ENCODE measurements at regions not wholly inside any gene's neighbourhood (a gene's known extent, or its start where the extent isn't known, plus 50 kb on each side); places are given as distances from the start of the nearest gene placed in this dataset.

DNA sequence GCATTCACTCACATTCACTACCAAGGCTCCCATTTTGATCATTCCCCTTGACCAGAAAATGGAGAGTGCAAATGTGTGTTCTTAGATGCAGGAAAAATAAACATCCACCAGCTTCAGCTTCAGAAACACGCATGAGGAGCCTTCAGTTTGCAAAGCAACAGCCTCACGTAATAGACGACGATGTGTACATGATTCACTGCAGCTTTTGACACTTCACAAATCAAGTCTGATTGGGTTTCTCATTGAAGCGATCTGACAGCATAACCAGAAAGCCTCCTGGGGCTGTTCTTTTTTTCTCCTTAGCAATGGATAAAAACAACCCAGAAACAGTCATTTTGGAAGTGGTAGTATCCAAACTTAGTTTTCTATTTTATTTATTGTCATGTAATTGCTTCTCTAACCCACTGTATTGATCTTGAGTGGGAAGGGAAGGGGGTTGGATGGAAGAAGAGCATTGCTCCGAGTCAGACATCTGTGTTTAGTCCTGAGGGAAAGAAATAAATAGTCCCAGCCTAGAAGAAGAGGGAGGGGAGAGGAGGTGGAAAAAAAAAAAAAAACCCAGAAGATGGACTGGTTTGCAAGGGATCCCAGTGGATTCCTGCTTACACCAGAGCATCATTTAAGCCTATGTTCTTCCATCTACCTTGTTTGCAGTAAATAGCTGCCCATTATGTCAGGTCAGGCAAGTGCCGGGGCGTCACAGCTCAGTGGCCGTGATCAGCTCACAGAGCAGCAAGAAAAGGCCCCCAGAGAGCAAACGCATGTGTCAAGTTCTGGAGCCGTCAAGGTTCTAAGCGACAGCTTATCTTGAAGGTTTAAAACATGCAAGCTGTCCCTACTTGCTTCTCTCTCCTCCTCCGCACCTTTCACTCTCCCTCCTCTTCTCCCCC is 190.2 kb upstream of the SNX2 start:
- Histone ChIP-seq H2BK120ac (ENCODE audit: low read depth, low read length) (no peak overlapping the region), H3K4me1 (ENCODE audit: control insufficient read depth, insufficient read depth, low read length) (peaks cover 6% of the 10 kb centered on the region), H2AK9ac (replicated peaks; ENCODE audit: low read depth, low read length, poor library complexity) (no peak overlapping the region), H3K4me3 (ENCODE audit: insufficient read depth, low read depth, low read length) (no peak overlapping the region), H3K9ac (ENCODE audit: low read depth, low read length) (no peak overlapping the region), H4K20me1 (ENCODE audit: insufficient read depth, low read length) (no peaks in the 10 kb centered on the region), H3K18ac (ENCODE audit: low read depth, low read length) (no peak overlapping the region), H4K8ac (ENCODE audit: low read depth in 2 of 2, low read length in 2 of 2) (no peak overlapping the region), H2BK20ac (ENCODE audit: low read depth, low read length) (no peak overlapping the region), H2AK5ac (ENCODE audit: low read depth, low read length) (no peak overlapping the region), H2AFZ (replicated peaks; ENCODE audit: low read length, poor library complexity) (peak overlapping the region; percentile 9), H3K27ac (ENCODE audit: insufficient read depth, low read length) (no peak overlapping the region), H3K23ac (ENCODE audit: low read depth, low read length) (no peak overlapping the region), H3K36me3 (ENCODE audit: control insufficient read depth, insufficient read depth, low read length) (no peaks in the 10 kb centered on the region), H2BK5ac (ENCODE audit: low read depth, low read length, poor library complexity, severe bottlenecking) (no peak overlapping the region), H3K4me2 (ENCODE audit: low read depth, low read length) (peak overlapping the region; percentile 22; the same call in 1 of the 2 replicates), H3K14ac (replicated peaks; ENCODE audit: low read depth, low read length) (no peak overlapping the region), H3K27me3 (ENCODE audit: control insufficient read depth, insufficient read depth, low read length) (peaks cover 2% of the 10 kb centered on the region), H4K5ac (ENCODE audit: low read depth, low read length) (no peak overlapping the region), H3K9me3 (ENCODE audit: control insufficient read depth, insufficient read depth, low read length) (no peaks in the 10 kb centered on the region), H3K4ac (ENCODE audit: low read depth, low read length) (no peak overlapping the region), H2BK15ac (ENCODE audit: low read depth, low read length) (no peak overlapping the region), H4K91ac (ENCODE audit: insufficient read depth, low read depth, low read length) (no peak overlapping the region), H3K79me1 (ENCODE audit: low read depth in 1 of 2, low read length in 2 of 2) (no peaks in the 10 kb centered on the region), H3K56ac (ENCODE audit: extremely low read depth, insufficient read depth, low read length) (no peak overlapping the region), H3K9me1 (ENCODE audit: insufficient read depth, low read length) (no peaks in the 10 kb centered on the region)
- 44 to 100% methylated on average over 1 to 12 of the region's 13 CpGs for WGBS, 2 experiments (ENCODE audit: extremely low coverage in 2 of 2, insufficient read length in 1 of 2)
- in situ Hi-C loops (cut with MboI; ENCODE audit: low sequenced_read_pairs) (no loop called here), dilution Hi-C loops (cut with HindIII; ENCODE audit: low sequenced_read_pairs, unreplicated experiment) (no loop called here), intact Hi-C loops (cut with micrococcal nuclease) (no loop called here)
- ChIA-PET POLR2A (ENCODE audit: unreplicated experiment) (no interaction called here), CTCF (interaction anchor here (0.6 kb wide), 1 partner anchor 384 kb away, joined by 4 read pairs; no protein-coding TSS in a partner anchor)
- TF ChIP-seq RFX5 (IDR thresholded peaks at IDR 0.05; ENCODE audit: low read depth, low read length) (no peak), CEBPB (IDR thresholded peaks at IDR 0.05; ENCODE audit: low read depth, low read length) (no peak), SMC3 (IDR thresholded peaks at IDR 0.05; ENCODE audit: low read depth, low read length) (no peak), BHLHE40 (IDR thresholded peaks at IDR 0.05; ENCODE audit: low read depth, low read length) (no peak), MXI1 (IDR thresholded peaks at IDR 0.05; ENCODE audit: borderline replicate concordance, low read depth, low read length) (no peak), POLR2A (IDR thresholded peaks at IDR 0.05; ENCODE audit: low read depth, low read length) (no peak), RCOR1 (IDR thresholded peaks at IDR 0.05; ENCODE audit: insufficient replicate concordance, low read length) (no peak), CHD1 (IDR thresholded peaks at IDR 0.05; ENCODE audit: low read depth, low read length) (no peak), FOS (IDR thresholded peaks at IDR 0.05; ENCODE audit: low read depth, low read length) (no peak), RAD21 (IDR thresholded peaks at IDR 0.05; ENCODE audit: low read length) (no peak)
- TF ChIP-seq, protein P1, sequence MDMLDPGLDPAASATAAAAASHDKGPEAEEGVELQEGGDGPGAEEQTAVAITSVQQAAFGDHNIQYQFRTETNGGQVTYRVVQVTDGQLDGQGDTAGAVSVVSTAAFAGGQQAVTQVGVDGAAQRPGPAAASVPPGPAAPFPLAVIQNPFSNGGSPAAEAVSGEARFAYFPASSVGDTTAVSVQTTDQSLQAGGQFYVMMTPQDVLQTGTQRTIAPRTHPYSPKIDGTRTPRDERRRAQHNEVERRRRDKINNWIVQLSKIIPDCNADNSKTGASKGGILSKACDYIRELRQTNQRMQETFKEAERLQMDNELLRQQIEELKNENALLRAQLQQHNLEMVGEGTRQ (IDR thresholded peaks at IDR 0.05; ENCODE audit: low read depth, low read length), result no peak
- TF ChIP-seq, protein P2, sequence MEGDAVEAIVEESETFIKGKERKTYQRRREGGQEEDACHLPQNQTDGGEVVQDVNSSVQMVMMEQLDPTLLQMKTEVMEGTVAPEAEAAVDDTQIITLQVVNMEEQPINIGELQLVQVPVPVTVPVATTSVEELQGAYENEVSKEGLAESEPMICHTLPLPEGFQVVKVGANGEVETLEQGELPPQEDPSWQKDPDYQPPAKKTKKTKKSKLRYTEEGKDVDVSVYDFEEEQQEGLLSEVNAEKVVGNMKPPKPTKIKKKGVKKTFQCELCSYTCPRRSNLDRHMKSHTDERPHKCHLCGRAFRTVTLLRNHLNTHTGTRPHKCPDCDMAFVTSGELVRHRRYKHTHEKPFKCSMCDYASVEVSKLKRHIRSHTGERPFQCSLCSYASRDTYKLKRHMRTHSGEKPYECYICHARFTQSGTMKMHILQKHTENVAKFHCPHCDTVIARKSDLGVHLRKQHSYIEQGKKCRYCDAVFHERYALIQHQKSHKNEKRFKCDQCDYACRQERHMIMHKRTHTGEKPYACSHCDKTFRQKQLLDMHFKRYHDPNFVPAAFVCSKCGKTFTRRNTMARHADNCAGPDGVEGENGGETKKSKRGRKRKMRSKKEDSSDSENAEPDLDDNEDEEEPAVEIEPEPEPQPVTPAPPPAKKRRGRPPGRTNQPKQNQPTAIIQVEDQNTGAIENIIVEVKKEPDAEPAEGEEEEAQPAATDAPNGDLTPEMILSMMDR (conservative IDR thresholded peaks at IDR 0.05; ENCODE audit: low read depth, low read length), result no peak
- DNase-seq, result peak; percentile 71
- peak; percentile 25; the same call in 1 of the 2 replicates for ATAC-seq (ENCODE audit: low read depth)
- BruUV-seq (replicated peaks), result no TSS peak

All from IMR-90 (cell line).